Mammary epithelial cell (primary cell): ENCODE measurements at regions not wholly inside any gene's neighbourhood (a gene's known extent, or its start where the extent isn't known, plus 50 kb on each side); places are given as distances from the start of the nearest gene placed in this dataset.

Experiments used
- CTCF ChIP-seq, 2 donors: IDR thresholded peaks in 1 of 2; conservative IDR thresholded peaks in 1 of 2; 2 replicates each; pipeline ENCODE4 v1.5.1; 2011 to 2012; ENCODE audit warnings: inconsistent platforms in 2 of 2, low read length in 2 of 2, mild to moderate bottlenecking in 2 of 2, control low read depth in 1 of 2, low read depth in 1 of 2; ENCODE audit not compliant: insufficient read depth in 1 of 2; ENCODE audit errors: extremely low read depth in 1 of 2
- EZH2 ChIP-seq: IDR thresholded peaks from 2 replicates; pipeline ENCODE4 v1.6.1; 2012; ENCODE audit warnings: low read length, inconsistent platforms, borderline replicate concordance

GRCh38 chr20:24332956-24333355, 136.5 kb upstream of the SYNDIG1 start:
- TF ChIP-seq EZH2, result no peak
- no peak for TF ChIP-seq CTCF (conservative IDR thresholded peaks at IDR 0.05 in 1 of 2, IDR thresholded peaks at IDR 0.05 in 1 of 2; ENCODE audit: extremely low read depth in 1 of 2, insufficient read depth in 1 of 2, low read depth in 1 of 2, low read length in 2 of 2)
